AG04449 (cell line): ENCODE measurements at regions not wholly inside any gene's neighbourhood (a gene's known extent, or its start where the extent isn't known, plus 50 kb on each side); places are given as distances from the start of the nearest gene placed in this dataset.

ENCODE experiments used
- CTCF ChIA-PET: fragments of 350-600 bp; formaldehyde crosslinking; extraction: SDS; loops from one replicate; lab custom pipeline; 2021; ENCODE audit warnings: antibody characterized with exemption; lab: Yijun Ruan, JAX
- POLR2A ChIA-PET: fragments of 400-600, 350-600 bp; formaldehyde crosslinking; extraction: SDS; loops from one replicate; lab custom pipeline; 2020; ENCODE audit warnings: antibody characterized with exemption, inconsistent platforms; lab: Yijun Ruan, JAX
- DNase-seq: peaks from one replicate; pipeline ENCODE4 v3.0.0-alpha.2; 2010; ENCODE audit warnings: low read depth, low spot score
- H3K4me3 ChIP-seq: 2 replicates; pipeline ENCODE4 v1.5.1; 2011; ENCODE audit warnings: low read depth, mild to moderate bottlenecking, control low read depth, low read length
- CTCF ChIP-seq: IDR thresholded peaks from one replicate; pipeline ENCODE4 v1.5.1; 2011; ENCODE audit warnings: mild to moderate bottlenecking, moderate library complexity, low read length, control low read depth, inconsistent platforms; ENCODE audit not compliant: insufficient read depth; ENCODE audit errors: missing control alignments

DNA sequence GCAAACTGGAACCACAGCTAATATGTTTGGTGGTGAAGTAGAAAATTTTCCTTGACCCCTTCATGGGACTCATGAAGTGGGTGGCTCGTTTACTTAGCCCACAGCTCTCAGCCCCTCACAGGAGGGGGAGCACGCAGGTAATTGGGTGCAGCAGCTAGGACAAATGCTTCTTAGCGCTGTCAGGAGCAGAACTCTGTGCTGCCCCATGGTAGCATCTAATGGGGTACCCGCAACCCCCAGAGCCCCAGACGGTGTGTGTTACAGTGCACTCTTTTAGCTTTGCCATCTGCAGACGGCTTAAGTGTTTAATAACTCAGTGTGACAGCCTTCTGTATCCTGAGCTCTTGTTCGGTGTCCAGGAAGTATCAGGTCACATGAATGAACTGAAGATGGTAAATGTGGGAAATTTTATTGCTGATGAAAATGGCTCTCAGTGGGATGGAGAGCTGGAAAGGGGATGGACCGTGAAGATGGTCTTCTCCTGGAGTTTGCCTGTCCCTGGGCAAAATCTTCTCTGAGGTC is 189.6 kb upstream of the ZRANB2 start:
- ChIA-PET CTCF (no interaction called here), POLR2A (no interaction called here)
- no peak overlapping the region for H3K4me3 ChIP-seq
- TF ChIP-seq CTCF = no peak
- DNase-seq = no peak

GRCh38 chr1:71269818-71270217 is 189.0 kb upstream of the ZRANB2 start:
- no peak for DNase-seq
- POLR2A ChIA-PET = no interaction called here
- H3K4me3 ChIP-seq = no peak overlapping the region
- CTCF ChIA-PET = no interaction called here
- no peak for TF ChIP-seq CTCF

- TF ChIP-seq CTCF = no peak
- H3K4me3 ChIP-seq = no peak overlapping the region
- ChIA-PET CTCF (no interaction called here), POLR2A (no interaction called here)
- DNase-seq = no peak
These were observed 188.3 kb upstream of the ZRANB2 start for GRCh38 chr1:71269179-71269578.

DNA sequence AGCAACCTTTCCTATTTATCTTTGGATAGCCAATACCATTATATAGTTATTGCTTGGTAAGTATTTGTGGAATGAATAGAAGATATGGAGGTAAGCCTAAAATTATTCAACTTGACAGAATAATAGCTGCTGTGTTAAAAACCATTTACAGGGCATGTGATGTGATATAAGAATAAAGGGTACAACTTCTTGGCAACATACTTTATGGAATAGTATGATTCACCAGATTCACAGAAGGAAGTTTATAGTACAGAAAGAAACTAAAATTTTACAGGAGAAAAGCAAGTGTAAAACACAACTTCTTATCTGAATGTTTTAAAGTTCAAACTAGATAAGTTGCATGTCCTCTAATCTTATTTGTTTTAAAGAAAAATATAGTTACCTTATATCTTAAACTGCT is 186.4 kb upstream of the ZRANB2 start:
- ChIA-PET CTCF (no interaction called here), POLR2A (no interaction called here)
- no peak for TF ChIP-seq CTCF
- no peak for DNase-seq
- H3K4me3 ChIP-seq = no peak overlapping the region

DNA sequence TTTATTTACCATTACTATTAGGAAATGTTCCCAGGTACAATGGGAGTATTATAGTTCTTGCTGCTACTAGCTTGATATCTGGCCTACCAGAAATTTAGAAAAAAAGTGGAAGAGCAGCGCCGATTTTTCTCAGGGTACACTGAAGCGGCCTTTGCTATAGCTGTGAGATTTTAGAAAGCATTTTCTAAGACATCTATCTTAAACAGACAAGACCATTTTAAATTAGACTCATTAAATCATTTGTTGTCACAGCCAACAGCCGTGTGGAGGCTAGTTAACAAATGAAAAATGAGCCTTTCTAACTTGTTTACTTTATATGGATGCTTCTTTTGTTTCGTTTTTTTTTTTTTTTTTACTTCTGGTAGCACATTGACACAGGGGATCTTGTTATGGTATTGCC is 183.2 kb upstream of the ZRANB2 start:
- POLR2A ChIA-PET = no interaction called here

GRCh38 chr1:71262970-71263369 is 182.1 kb upstream of the ZRANB2 start:
- H3K4me3 ChIP-seq = no peak overlapping the region
- TF ChIP-seq CTCF = no peak
- ChIA-PET CTCF (no interaction called here), POLR2A (no interaction called here)
- no peak for DNase-seq

More for the DNA sequence above, 183.2 kb upstream of the ZRANB2 start:
- DNase-seq = no peak
- no peak overlapping the region for H3K4me3 ChIP-seq
- no peak for TF ChIP-seq CTCF
- CTCF ChIA-PET = no interaction called here
